ENCODE measurements at regions not wholly inside any gene's neighbourhood (a gene's known extent, or its start where the extent isn't known, plus 50 kb on each side); places are given as distances from the start of the nearest gene placed in this dataset.

DNA sequence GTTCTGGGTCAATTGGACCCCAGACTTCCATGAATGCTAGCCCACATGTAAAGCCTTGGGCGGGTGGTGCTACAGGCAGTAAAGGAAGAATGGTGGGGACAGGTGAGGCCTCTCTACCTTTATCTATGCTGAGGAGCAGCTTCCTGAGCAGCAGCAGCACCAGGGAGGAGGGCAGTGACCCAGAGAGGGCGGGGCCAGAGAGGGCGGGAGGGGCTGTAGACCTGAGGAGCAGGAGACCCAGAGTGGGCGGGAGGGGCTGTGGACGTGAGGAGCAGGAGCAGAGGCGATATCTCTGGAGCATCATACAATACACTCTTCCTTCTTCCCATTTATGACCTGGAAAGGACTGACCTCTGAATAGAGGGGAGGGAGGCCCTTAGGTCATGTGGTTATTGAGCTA lies 165.9 kb downstream of the MTRR start (continued):
- TF ChIP-seq ZNF687 (IDR thresholded peaks at IDR 0.05) (no peak), BRCA1 (IDR thresholded peaks at IDR 0.05; ENCODE audit: low read depth, low read length) (no peak), NRF1 (conservative IDR thresholded peaks at IDR 0.05; ENCODE audit: low read depth, low read length) (no peak), NR2F1 (conservative IDR thresholded peaks at IDR 0.05) (no peak), BMI1 (IDR thresholded peaks at IDR 0.05; ENCODE audit: borderline replicate concordance) (no peak), ZNF622 (IDR thresholded peaks at IDR 0.05) (no peak), ATF2 (IDR thresholded peaks at IDR 0.05; ENCODE audit: low read length) (no peak)
- TF ChIP-seq, protein P1, sequence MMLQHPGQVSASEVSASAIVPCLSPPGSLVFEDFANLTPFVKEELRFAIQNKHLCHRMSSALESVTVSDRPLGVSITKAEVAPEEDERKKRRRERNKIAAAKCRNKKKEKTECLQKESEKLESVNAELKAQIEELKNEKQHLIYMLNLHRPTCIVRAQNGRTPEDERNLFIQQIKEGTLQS (IDR thresholded peaks at IDR 0.05; ENCODE audit: borderline replicate concordance, extremely low read depth, low read depth, low read length): no peak

DNA sequence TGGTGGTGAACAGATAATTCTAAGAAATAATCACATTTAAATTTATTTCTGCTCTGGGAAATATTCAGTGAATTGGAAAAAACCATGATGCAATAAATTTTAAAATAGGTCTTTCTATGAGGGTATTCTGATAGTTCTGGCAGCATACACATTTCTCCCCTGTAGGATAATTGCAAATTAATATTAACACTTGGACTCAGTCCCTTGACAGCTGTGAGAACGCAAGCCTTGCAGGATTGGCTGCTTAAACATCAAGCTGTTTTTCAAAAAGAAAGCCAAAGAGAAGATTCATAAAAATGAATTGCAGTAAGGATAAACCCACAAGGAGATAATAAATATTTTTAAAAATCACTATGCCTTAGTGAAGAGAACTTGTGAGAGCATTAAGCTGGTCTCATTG lies 180.0 kb downstream of the MTRR start:
- Histone ChIP-seq H3K9ac (ENCODE audit: control insufficient read depth, insufficient read depth, low read length) (no peak overlapping the region), H3K27me3 (replicated peaks in 1 of 2; ENCODE audit: control insufficient read depth in 2 of 2, insufficient read depth in 2 of 2, low read length in 1 of 2) (no peaks in the 10 kb centered on the region), H2AFZ (ENCODE audit: control insufficient read depth, low read depth, low read length) (no peak overlapping the region), H3K4me1 (ENCODE audit: control insufficient read depth, insufficient read depth, low read length) (no peaks in the 10 kb centered on the region), H3K4me3 (no peak overlapping the region), H4K20me1 (ENCODE audit: control insufficient read depth, insufficient read depth) (no peaks in the 10 kb centered on the region), H3K79me2 (ENCODE audit: control insufficient read depth, insufficient read depth, low read length) (no peaks in the 10 kb centered on the region), H3K4me2 (ENCODE audit: control insufficient read depth, insufficient read depth) (no peak overlapping the region), H3K27ac (ENCODE audit: control insufficient read depth, insufficient read depth) (no peak overlapping the region), H3K36me3 (ENCODE audit: control insufficient read depth in 2 of 2, insufficient read depth in 2 of 2, low read length in 1 of 2) (no peaks in the 10 kb centered on the region), H3K9me3 (replicated peaks; ENCODE audit: control insufficient read depth, insufficient read depth, low read length) (no peaks in the 10 kb centered on the region)
- FAIRE-seq (no peak), ATAC-seq (no peak), DNase-seq (ENCODE audit: low read depth, low spot score) (no peak)
- POLR2A ChIA-PET: no interaction called here
- RAD21 ChIA-PET (ENCODE audit: unreplicated experiment): no interaction called here
- no TSS peak for BruUV-seq (replicated peaks)
- in situ Hi-C loops (cut with MboI): no loop called here
- CTCF ChIA-PET: no interaction called here
- TF ChIP-seq EZH2 (IDR thresholded peaks at IDR 0.05; ENCODE audit: borderline replicate concordance, control insufficient read depth, low read depth, low read length): no peak
- no peak for TF ChIP-seq BRCA1 (IDR thresholded peaks at IDR 0.05; ENCODE audit: low read depth, low read length)
- TF ChIP-seq, protein P2, sequence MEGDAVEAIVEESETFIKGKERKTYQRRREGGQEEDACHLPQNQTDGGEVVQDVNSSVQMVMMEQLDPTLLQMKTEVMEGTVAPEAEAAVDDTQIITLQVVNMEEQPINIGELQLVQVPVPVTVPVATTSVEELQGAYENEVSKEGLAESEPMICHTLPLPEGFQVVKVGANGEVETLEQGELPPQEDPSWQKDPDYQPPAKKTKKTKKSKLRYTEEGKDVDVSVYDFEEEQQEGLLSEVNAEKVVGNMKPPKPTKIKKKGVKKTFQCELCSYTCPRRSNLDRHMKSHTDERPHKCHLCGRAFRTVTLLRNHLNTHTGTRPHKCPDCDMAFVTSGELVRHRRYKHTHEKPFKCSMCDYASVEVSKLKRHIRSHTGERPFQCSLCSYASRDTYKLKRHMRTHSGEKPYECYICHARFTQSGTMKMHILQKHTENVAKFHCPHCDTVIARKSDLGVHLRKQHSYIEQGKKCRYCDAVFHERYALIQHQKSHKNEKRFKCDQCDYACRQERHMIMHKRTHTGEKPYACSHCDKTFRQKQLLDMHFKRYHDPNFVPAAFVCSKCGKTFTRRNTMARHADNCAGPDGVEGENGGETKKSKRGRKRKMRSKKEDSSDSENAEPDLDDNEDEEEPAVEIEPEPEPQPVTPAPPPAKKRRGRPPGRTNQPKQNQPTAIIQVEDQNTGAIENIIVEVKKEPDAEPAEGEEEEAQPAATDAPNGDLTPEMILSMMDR (IDR thresholded peaks at IDR 0.05 in 2 of 3, conservative IDR thresholded peaks at IDR 0.05 in 1 of 3; ENCODE audit: control insufficient read depth in 2 of 3, extremely low read depth in 1 of 3, insufficient read depth in 1 of 3, low read depth in 3 of 3, low read length in 3 of 3): no peak
- no peak for TF ChIP-seq CEBPB (IDR thresholded peaks at IDR 0.05; ENCODE audit: borderline replicate concordance in 1 of 2, low read depth in 2 of 2, low read length in 2 of 2)
- TF ChIP-seq, protein P3, sequence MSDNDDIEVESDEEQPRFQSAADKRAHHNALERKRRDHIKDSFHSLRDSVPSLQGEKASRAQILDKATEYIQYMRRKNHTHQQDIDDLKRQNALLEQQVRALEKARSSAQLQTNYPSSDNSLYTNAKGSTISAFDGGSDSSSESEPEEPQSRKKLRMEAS (IDR thresholded peaks at IDR 0.05; ENCODE audit: low read depth, low read length): no peak
- no peak for TF ChIP-seq NRF1 (conservative IDR thresholded peaks at IDR 0.05; ENCODE audit: low read depth, low read length)
- intact Hi-C loops (cut with micrococcal nuclease; ENCODE audit: unreplicated experiment): no loop called here
- 67% methylated on average over 1 of the region's 1 CpG for WGBS (ENCODE audit: insufficient coverage, insufficient replicate concordance, low lambda C conversion rate, missing lambda C conversion rate)
- SMC1A ChIA-PET (ENCODE audit: uncharacterized antibody, unreplicated experiment): no interaction called here

All from GM12878 (cell line).